Fibroblast of the conjunctiva (primary cell): ENCODE measurements at regions not wholly inside any gene's neighbourhood (a gene's known extent, or its start where the extent isn't known, plus 50 kb on each side); places are given as distances from the start of the nearest gene placed in this dataset.
A peak's percentile ranks its signal among the peaks of the same experiment; 100 is the strongest.
"Not testable (repeated sequence)": the region's sequence is repeated elsewhere in the genome, so short reads cannot be mapped to it uniquely, and the experiment has no call there.

Experiments
- DNase-seq: peaks from one replicate; pipeline ENCODE4 v3.0.0-alpha.2; 2010; ENCODE audit warnings: low read depth

- no peak for DNase-seq
Observed at GRCh38 chr13:104635879-104636278, 1569.7 kb upstream of the SLC10A2 start.

- no peak for DNase-seq
Observed at GRCh38 chr13:104634016-104634415, 1567.8 kb upstream of the SLC10A2 start.

GRCh38 chr13:104632736-104633135, 1566.5 kb upstream of the SLC10A2 start:
- DNase-seq: no peak

- no peak for DNase-seq
Observed at GRCh38 chr13:104625201-104625600, 1559.0 kb upstream of the SLC10A2 start.

GRCh38 chr13:104616990-104617389, 1550.8 kb upstream of the SLC10A2 start:
- no peak for DNase-seq

- DNase-seq: no peak
Observed at GRCh38 chr13:104614361-104615145, 1548.3 kb upstream of the SLC10A2 start.

GRCh38 chr13:104608331-104608730, 1542.1 kb upstream of the SLC10A2 start:
- no peak for DNase-seq

- not testable (repeated sequence) for DNase-seq
Observed at GRCh38 chr13:104605435-104605834, 1539.2 kb upstream of the SLC10A2 start.

- DNase-seq: no peak
Observed at GRCh38 chr13:104597546-104598180, 1531.4 kb upstream of the SLC10A2 start.

- DNase-seq: no peak
Observed at GRCh38 chr13:104595511-104595910, 1529.3 kb upstream of the SLC10A2 start.

- no peak for DNase-seq
Observed at GRCh38 chr13:104594806-104595205, 1528.6 kb upstream of the SLC10A2 start.

- no peak for DNase-seq
Observed at GRCh38 chr13:104593693-104594092, 1527.5 kb upstream of the SLC10A2 start.

GRCh38 chr13:104593251-104593576, 1527.0 kb upstream of the SLC10A2 start:
- no peak for DNase-seq

GRCh38 chr13:104592545-104593250, 1526.5 kb upstream of the SLC10A2 start:
- no peak for DNase-seq

GRCh38 chr13:104592127-104592526, 1525.9 kb upstream of the SLC10A2 start:
- no peak for DNase-seq

- peak; percentile 18 for DNase-seq
Observed at GRCh38 chr13:104586051-104586746, 1520.0 kb upstream of the SLC10A2 start.

GRCh38 chr13:104584481-104584880, 1518.3 kb upstream of the SLC10A2 start:
- DNase-seq: no peak

GRCh38 chr13:104580931-104581330, 1514.7 kb upstream of the SLC10A2 start:
- no peak for DNase-seq

GRCh38 chr13:104577071-104577815, 1511.0 kb upstream of the SLC10A2 start:
- no peak for DNase-seq

GRCh38 chr13:104571893-104572229, 1505.6 kb upstream of the SLC10A2 start:
- no peak for DNase-seq

- peak; percentile 53 for DNase-seq
Observed at GRCh38 chr13:104571161-104571892, 1505.1 kb upstream of the SLC10A2 start.
